ENCODE measurements at regions not wholly inside any gene's neighbourhood (a gene's known extent, or its start where the extent isn't known, plus 50 kb on each side); places are given as distances from the start of the nearest gene placed in this dataset.

DNA sequence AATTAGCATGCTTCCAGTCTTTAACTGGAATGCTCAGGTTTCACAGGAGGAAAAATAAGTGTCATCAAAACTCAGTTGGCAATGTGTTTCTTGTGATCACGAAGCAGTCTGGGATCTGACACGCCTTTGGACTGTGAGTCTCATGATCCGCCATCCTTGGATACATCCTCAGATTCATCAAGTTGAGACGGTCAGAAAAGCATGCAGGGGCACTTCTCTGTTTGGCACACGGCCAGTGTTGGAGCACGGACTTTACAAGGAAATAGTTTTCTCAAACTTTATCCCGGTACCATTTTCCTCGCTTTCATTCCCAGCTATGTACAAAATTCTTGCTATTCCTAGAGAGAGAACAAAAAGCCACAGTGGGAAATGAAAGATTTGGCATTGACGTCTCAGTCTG lies 88.4 kb upstream of the PARP11 start:
- TF ChIP-seq EZH2phosphoT487 (IDR thresholded peaks at IDR 0.05; ENCODE audit: borderline replicate concordance, low read depth) (no peak), FOXJ3 (CRISPR knock-in tag; IDR thresholded peaks at IDR 0.05) (no peak), NFIC (IDR thresholded peaks at IDR 0.05; ENCODE audit: borderline replicate concordance) (no peak), YY1 (IDR thresholded peaks at IDR 0.05; ENCODE audit: low read depth) (no peak), TCF12 (IDR thresholded peaks at IDR 0.05) (no peak), GATA2 (CRISPR knock-in tag; IDR thresholded peaks at IDR 0.05) (no peak), FOXM1 (IDR thresholded peaks at IDR 0.05; ENCODE audit: low read depth) (no peak), SMC3 (IDR thresholded peaks at IDR 0.05; ENCODE audit: low read depth, low read length) (no peak), SIN3A (IDR thresholded peaks at IDR 0.05; ENCODE audit: borderline replicate concordance, low read depth, low read length) (no peak), MXI1 (IDR thresholded peaks at IDR 0.05; ENCODE audit: low read depth, low read length) (no peak), ELF1 (IDR thresholded peaks at IDR 0.05) (no peak)
- TF ChIP-seq, protein P1, sequence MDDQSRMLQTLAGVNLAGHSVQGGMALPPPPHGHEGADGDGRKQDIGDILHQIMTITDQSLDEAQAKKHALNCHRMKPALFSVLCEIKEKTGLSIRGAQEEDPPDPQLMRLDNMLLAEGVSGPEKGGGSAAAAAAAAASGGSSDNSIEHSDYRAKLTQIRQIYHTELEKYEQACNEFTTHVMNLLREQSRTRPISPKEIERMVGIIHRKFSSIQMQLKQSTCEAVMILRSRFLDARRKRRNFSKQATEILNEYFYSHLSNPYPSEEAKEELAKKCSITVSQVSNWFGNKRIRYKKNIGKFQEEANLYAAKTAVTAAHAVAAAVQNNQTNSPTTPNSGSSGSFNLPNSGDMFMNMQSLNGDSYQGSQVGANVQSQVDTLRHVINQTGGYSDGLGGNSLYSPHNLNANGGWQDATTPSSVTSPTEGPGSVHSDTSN (IDR thresholded peaks at IDR 0.05) = no peak
- TF ChIP-seq, protein P2, sequence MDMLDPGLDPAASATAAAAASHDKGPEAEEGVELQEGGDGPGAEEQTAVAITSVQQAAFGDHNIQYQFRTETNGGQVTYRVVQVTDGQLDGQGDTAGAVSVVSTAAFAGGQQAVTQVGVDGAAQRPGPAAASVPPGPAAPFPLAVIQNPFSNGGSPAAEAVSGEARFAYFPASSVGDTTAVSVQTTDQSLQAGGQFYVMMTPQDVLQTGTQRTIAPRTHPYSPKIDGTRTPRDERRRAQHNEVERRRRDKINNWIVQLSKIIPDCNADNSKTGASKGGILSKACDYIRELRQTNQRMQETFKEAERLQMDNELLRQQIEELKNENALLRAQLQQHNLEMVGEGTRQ (IDR thresholded peaks at IDR 0.05; ENCODE audit: borderline replicate concordance, low read depth, low read length) = no peak
- no peak for DNase-seq
- no peaks in the 10 kb centered on the region for H3K4me1 ChIP-seq (ENCODE audit: control insufficient read depth in 1 of 2, insufficient read depth in 2 of 2, low read depth in 1 of 2, low read length in 1 of 2)
- H3K9me3 ChIP-seq = no peaks in the 10 kb centered on the region
- no peak overlapping the region for H3K4me2 ChIP-seq
- H4K20me1 ChIP-seq (ENCODE audit: insufficient read depth) = no peaks in the 10 kb centered on the region
- H2AFZ ChIP-seq (ENCODE audit: low read depth) = no peak overlapping the region
- H3K79me2 ChIP-seq (ENCODE audit: insufficient read depth) = no peaks in the 10 kb centered on the region
- POLR2A ChIA-PET = no interaction called here
- peaks cover 59% of the 10 kb centered on the region; the same call in 1 of the 2 replicates for H3K27me3 ChIP-seq (ENCODE audit: insufficient read depth)
- 9% methylated on average over 9 of the region's 9 CpGs for WGBS (ENCODE audit: low lambda C conversion rate)
- no peak overlapping the region for H3K27ac ChIP-seq (ENCODE audit: low read depth in 2 of 2, low read length in 1 of 2)
- CTCF ChIA-PET = interaction anchor here (0.8 to 2.8 kb wide), 2 partner anchors 79 to 315 kb away, joined by 3 to 10 read pairs; no protein-coding TSS in a partner anchor
- no peaks in the 10 kb centered on the region for H3K36me3 ChIP-seq (replicated peaks in 1 of 2; ENCODE audit: control insufficient read depth in 1 of 2, insufficient read depth in 2 of 2, low read length in 1 of 2)
- no peak overlapping the region for H3K4me3 ChIP-seq (ENCODE audit: low read depth in 2 of 2, low read length in 1 of 2)
- no peak overlapping the region for H3K9ac ChIP-seq
- no peaks in the 10 kb centered on the region for H3K9me2 ChIP-seq
- H3F3A ChIP-seq (replicated peaks; ENCODE audit: insufficient read depth) = no peaks in the 10 kb centered on the region

DNA sequence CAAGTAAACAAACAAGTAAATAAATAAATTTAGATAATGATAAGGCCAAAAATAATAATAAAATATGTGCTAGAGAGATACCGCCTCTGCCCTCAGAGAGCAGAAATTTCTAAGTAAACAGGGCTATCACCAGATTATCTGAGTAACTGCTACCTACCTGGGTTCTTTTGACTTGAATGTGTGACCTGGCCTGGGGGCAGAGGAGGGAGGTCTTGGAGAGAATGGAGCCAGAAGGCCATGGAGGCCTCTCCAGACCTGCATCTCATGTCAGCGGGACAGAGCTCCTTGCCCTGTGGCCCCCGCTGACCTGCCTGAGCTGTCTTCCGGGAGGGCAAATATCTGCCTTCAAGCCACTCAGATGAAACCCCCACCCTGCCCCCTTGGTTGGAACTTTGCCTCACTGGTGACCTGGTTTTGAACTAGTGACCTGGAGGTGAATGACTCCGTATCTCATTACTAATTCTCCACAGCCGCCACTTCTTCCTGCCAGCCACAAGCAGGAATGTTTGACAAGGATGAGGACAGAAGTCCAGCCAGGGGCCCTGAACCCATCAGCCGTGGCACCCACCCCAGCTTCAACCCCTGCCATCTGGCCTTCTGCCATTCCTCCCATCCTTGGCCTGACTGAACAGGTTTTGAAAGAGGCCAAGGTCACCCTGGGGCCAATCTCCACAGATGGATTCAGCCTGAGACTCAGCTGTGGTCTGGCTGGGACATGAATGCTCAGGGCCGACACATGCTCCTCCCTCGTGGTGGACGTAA lies 86.8 kb upstream of the PARP11 start:
- H3K9me2 ChIP-seq = no peaks in the 10 kb centered on the region
- 20% methylated on average over 9 of the region's 10 CpGs for WGBS (ENCODE audit: low lambda C conversion rate)
- no peaks in the 10 kb centered on the region for H4K20me1 ChIP-seq (ENCODE audit: insufficient read depth)

More for the DNA sequence above, 86.8 kb upstream of the PARP11 start:
- H3K27ac ChIP-seq (ENCODE audit: low read depth in 2 of 2, low read length in 1 of 2) = no peak overlapping the region
- ChIA-PET POLR2A (no interaction called here), CTCF (no interaction called here)
- H3F3A ChIP-seq (replicated peaks; ENCODE audit: insufficient read depth) = no peaks in the 10 kb centered on the region
- no peak overlapping the region for H3K4me2 ChIP-seq
- H3K27me3 ChIP-seq (ENCODE audit: insufficient read depth) = peaks cover 61% of the 10 kb centered on the region; the same call in 1 of the 2 replicates
- no peaks in the 10 kb centered on the region for H3K36me3 ChIP-seq (replicated peaks in 1 of 2; ENCODE audit: control insufficient read depth in 1 of 2, insufficient read depth in 2 of 2, low read length in 1 of 2)
- H3K4me1 ChIP-seq (ENCODE audit: control insufficient read depth in 1 of 2, insufficient read depth in 2 of 2, low read depth in 1 of 2, low read length in 1 of 2) = no peaks in the 10 kb centered on the region
- H3K9me3 ChIP-seq = no peaks in the 10 kb centered on the region
- H3K4me3 ChIP-seq (ENCODE audit: low read depth in 2 of 2, low read length in 1 of 2) = no peak overlapping the region
- no peak for DNase-seq
- TF ChIP-seq RXRA (IDR thresholded peaks at IDR 0.05; ENCODE audit: borderline replicate concordance, low read depth) (no peak), NFIC (IDR thresholded peaks at IDR 0.05; ENCODE audit: borderline replicate concordance) (no peak), SMC3 (IDR thresholded peaks at IDR 0.05; ENCODE audit: low read depth, low read length) (no peak), RCOR1 (IDR thresholded peaks at IDR 0.05; ENCODE audit: low read length) (no peak)
- H3K79me2 ChIP-seq (ENCODE audit: insufficient read depth) = no peaks in the 10 kb centered on the region
- H2AFZ ChIP-seq (ENCODE audit: low read depth) = no peak overlapping the region
- H3K9ac ChIP-seq = no peak overlapping the region
